ENCODE measurements at regions not wholly inside any gene's neighbourhood (a gene's known extent, or its start where the extent isn't known, plus 50 kb on each side); places are given as distances from the start of the nearest gene placed in this dataset.

DNA sequence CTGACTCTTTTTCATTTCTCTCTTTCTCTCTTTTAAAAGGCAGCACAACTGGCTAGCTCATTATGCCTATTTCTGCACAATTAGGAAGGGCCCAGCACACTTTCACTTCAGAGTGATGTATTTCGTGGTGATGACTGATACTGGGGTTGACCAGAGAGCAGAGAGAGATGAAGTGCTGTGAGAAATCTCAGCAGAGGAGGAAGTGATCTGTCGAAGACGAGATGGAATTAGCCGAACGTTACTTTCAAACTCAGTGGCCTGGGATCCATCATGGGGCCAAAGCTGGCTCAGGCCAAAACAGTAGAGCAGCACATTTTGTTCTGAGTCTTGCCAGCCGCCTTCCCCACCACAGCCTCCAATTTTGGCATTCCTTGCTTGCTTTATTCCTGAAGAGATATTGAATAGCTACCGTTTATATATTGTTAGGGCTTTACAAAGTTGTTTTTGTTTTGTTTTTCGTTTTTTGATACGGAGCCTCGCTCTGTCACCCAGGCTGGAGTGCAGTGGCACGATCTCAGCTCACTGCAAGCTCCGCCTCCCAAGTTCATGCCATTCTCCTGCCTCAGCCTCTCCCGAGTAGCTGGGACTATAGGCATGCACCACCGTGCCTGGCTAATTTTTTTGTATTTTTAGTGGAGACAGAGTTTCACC is 213.2 kb upstream of the ECI2 start:
- no peak for TF ChIP-seq POLR2A (IDR thresholded peaks at IDR 0.05)
- TF ChIP-seq, protein P1, sequence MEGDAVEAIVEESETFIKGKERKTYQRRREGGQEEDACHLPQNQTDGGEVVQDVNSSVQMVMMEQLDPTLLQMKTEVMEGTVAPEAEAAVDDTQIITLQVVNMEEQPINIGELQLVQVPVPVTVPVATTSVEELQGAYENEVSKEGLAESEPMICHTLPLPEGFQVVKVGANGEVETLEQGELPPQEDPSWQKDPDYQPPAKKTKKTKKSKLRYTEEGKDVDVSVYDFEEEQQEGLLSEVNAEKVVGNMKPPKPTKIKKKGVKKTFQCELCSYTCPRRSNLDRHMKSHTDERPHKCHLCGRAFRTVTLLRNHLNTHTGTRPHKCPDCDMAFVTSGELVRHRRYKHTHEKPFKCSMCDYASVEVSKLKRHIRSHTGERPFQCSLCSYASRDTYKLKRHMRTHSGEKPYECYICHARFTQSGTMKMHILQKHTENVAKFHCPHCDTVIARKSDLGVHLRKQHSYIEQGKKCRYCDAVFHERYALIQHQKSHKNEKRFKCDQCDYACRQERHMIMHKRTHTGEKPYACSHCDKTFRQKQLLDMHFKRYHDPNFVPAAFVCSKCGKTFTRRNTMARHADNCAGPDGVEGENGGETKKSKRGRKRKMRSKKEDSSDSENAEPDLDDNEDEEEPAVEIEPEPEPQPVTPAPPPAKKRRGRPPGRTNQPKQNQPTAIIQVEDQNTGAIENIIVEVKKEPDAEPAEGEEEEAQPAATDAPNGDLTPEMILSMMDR (IDR thresholded peaks at IDR 0.05) = no peak

All from gastroesophageal sphincter (tissue), 3 donors.